Heart left ventricle (tissue), 16 donors: ENCODE measurements at regions not wholly inside any gene's neighbourhood (a gene's known extent, or its start where the extent isn't known, plus 50 kb on each side); places are given as distances from the start of the nearest gene placed in this dataset.

Experiments used
- ATAC-seq, 4 donors: fragments of 200-7000 bp; cut with Tn5 transposase; one replicate each; pipeline ENCODE4 v1.9.1; 2020 to 2022; ENCODE audit warnings: moderate library complexity in 4 of 4, mild to moderate bottlenecking in 3 of 4, moderate number of reproducible peaks in 1 of 4
- DNase-seq, 5 donors: peaks; one replicate each; pipeline ENCODE4 v3.0.0-alpha.2; 2020
- H3K27ac ChIP-seq, 12 donors: fragments of 200-600 bp; sonication (generic) in 4 of 12; one replicate each; pipeline versions ENCODE4 v1.5.0 to v1.8.0; 2016 to 2022; ENCODE audit warnings: mild to moderate bottlenecking in 2 of 12
- H3K27me3 ChIP-seq, 9 donors: fragments of 200-600 bp; sonication (generic) in 2 of 9; one replicate each; pipeline versions ENCODE4 v1.5.1 to v1.8.0; 2016 to 2022; ENCODE audit warnings: mild to moderate bottlenecking in 3 of 9
- H3K36me3 ChIP-seq, 9 donors: fragments of 200-600 bp; sonication (generic) in 2 of 9; one replicate each; pipeline versions ENCODE4 v1.5.0 to v1.8.0; 2018 to 2022; ENCODE audit warnings: mild to moderate bottlenecking in 2 of 9
- H3K4me1 ChIP-seq, 12 donors: fragments of 200-600 bp; sonication (generic) in 4 of 12; one replicate each; pipeline versions ENCODE4 v1.5.0 to v1.8.0; 2016 to 2022; ENCODE audit warnings: mild to moderate bottlenecking in 3 of 12
- H3K4me3 ChIP-seq, 12 donors: fragments of 200-600 bp; sonication (generic) in 4 of 12; one replicate each; pipeline versions ENCODE4 v1.5.0 to v1.8.0; 2017 to 2022; ENCODE audit warnings: mild to moderate bottlenecking in 9 of 12, moderate library complexity in 4 of 12
- H3K9me3 ChIP-seq, 12 donors: fragments of 200-600 bp; sonication (generic) in 4 of 12; one replicate each; pipeline versions ENCODE4 v1.5.0 to v1.8.0; 2016 to 2022; ENCODE audit warnings: mild to moderate bottlenecking in 1 of 12
- POLR2A ChIP-seq, 2 donors: fragments of 450-650 bp; IDR thresholded peaks; one replicate each; pipeline ENCODE4 v1.6.1; 2017; ENCODE audit warnings: antibody characterized with exemption in 2 of 2, mild to moderate bottlenecking in 2 of 2, moderate library complexity in 2 of 2
- WGBS, 4 donors: extraction: QIAGEN DNeasy Blood & Tissue Kit in 2 of 4; methylation state at CpG; one replicate each; pipeline versions ENCODE4 v1.1.5 to v1.1.7; 2013 to 2018; 5-methylcytosine and 5-hydroxymethylcytosine counted together
- intact Hi-C, 10 donors: fragments of 100-400 bp; cut with DNase I; formaldehyde crosslinking; loops; one replicate each; pipeline versions ENCODE4 v1.11.1 to v1.14.2; 2022
- TF ChIP-seq, protein P1 (sequence below), 12 donors: fragments of 200-600 bp; sonication (generic) in 4 of 12; IDR thresholded peaks; one replicate each; pipeline versions ENCODE4 v1.5.0 to v1.8.0; 2018 to 2022; ENCODE audit warnings: antibody characterized with exemption in 12 of 12, mild to moderate bottlenecking in 5 of 12
- donor health status: ischemic (EF 13 %, LVEDD 7.1; RV severe dilation, severe dysfunction).
- donor health status: healthy with polysubstance abuse.
- donor health status: DM: no; HTN: yes; CAD: no.
- donor health status: DM: no; HTN: no; CAD: no.
- donor health status: ischemic (EF 25% LVEDD 6.9; RV normal size, moderate dysfunction).
- donor health status: ischemic (EF 25% LVEDD 5.7; RV mildly dilated, moderate dysfunction).
- donor health status: healthy.
- donor health status: DM: yes; HTN: yes; CAD: no.
- donor health status: ischemic (EF 35%, LVEDD 5.7; RV mildly dilated, moderate dysfunction).
- donor health status: nonischemic (EF 11% LVEDD 7.7; RV severe dilation, severe dysfunction).
- donor health status: DM: yes; HTN: yes; CAD: no.
- donor health status: PGD.
- donor health status: ischemic (EF 29% LVEDD 5.4; RV normal size, mild dysfunction).
- donor health status: nonischemic (EF 23%, LVEDD 6.1; RV moderate dilation, normal function).

DNA sequence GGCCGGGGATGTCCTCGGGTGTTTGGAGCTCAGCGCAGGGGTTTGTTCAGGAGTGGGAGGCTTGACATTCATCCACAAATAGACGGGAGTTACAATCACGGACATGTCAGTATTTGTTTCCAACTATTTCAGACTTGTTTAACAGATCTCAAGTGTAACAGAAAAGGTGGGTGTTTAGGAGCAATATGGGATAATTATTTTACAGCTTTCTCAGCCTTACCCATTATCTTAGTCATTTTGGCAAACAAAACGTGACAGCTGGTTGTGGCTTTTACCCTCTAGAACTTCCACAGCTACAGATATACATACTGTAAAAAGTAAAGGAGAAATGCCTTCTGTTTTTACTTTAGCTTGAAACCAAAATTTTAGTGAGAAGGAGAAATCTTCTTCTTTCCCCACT is 178.7 kb upstream of the TMEM45B start:
- Histone ChIP-seq H3K4me3 (no peak overlapping the region), H3K27me3 (peaks cover 0 to 12% (median 0%) of the 10 kb centered on the region in 9 donors), H3K9me3 (no peaks in the 10 kb centered on the region), H3K36me3 (no peaks in the 10 kb centered on the region), H3K27ac (no peak overlapping the region), H3K4me1 (no peaks in the 10 kb centered on the region)
- ATAC-seq (no peak), DNase-seq (no peak)
- intact Hi-C loops: no loop called here
- WGBS, 4 donors: 67 to 72% (median 71%) methylated on average over 6 of the region's 6 CpGs
- TF ChIP-seq POLR2A (IDR thresholded peaks at IDR 0.05): no peak
- TF ChIP-seq, protein P1, sequence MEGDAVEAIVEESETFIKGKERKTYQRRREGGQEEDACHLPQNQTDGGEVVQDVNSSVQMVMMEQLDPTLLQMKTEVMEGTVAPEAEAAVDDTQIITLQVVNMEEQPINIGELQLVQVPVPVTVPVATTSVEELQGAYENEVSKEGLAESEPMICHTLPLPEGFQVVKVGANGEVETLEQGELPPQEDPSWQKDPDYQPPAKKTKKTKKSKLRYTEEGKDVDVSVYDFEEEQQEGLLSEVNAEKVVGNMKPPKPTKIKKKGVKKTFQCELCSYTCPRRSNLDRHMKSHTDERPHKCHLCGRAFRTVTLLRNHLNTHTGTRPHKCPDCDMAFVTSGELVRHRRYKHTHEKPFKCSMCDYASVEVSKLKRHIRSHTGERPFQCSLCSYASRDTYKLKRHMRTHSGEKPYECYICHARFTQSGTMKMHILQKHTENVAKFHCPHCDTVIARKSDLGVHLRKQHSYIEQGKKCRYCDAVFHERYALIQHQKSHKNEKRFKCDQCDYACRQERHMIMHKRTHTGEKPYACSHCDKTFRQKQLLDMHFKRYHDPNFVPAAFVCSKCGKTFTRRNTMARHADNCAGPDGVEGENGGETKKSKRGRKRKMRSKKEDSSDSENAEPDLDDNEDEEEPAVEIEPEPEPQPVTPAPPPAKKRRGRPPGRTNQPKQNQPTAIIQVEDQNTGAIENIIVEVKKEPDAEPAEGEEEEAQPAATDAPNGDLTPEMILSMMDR (IDR thresholded peaks at IDR 0.05): no peak

DNA sequence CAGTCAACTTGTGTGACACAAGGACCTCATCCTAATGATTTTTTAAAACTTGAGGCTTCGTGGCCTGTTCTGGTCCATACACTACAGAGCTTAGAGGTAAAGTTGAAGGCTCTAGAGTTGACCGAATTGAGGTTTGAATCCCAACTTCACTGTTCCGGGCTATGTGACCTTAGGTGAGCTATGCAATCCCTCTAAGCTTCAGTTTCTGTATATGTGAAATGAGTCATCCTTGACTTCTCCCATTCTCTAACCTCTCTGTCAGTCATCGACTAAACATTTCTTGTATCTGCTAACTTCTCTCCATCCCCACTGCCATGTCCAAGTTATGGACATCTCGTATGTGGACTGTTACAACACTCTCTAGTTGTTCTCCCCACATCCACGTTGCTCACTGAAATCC is 178.2 kb upstream of the TMEM45B start:
- WGBS, 4 donors: 83 to 86% (median 84%) methylated on average over 6 of the region's 6 CpGs

DNA sequence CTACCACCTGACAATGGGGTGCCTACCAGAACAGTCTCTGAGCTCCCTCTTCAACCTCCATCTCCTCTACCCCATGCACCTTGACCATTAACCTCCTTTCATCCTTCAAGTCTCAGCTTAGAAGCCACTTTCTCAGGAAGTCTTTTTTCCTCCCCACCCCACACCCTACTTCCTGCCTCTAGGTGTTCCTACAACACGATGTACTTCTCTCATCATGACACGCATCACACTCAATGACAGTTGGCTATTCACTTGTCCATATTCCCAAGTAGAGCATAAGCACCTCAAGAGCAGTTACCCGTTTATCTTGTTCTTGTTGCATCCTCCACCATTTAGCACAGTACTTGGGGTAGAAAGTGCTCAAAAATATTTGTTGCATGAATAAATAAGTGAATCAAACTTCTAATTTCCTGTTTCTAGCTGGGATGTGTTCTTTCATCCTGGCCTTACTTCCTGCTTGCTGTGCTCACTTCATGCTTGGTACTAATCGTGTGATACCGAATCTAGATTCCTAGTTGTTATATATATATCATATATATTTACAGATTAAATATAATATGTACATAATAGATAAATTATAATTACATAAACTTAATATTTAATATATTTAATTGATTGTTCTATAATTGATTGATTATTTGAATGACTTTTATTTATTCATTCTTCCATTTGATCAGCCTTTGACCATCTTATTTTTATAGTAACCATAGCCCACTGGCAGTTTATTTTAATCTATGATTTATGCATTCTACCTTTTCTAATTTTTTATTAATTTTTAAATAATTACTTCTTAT is 177.5 kb upstream of the TMEM45B start:
- Histone ChIP-seq H3K4me3 (no peak overlapping the region), H3K36me3 (no peaks in the 10 kb centered on the region), H3K4me1 (no peaks in the 10 kb centered on the region), H3K9me3 (no peaks in the 10 kb centered on the region), H3K27ac (no peak overlapping the region), H3K27me3 (peaks cover 0 to 12% (median 0%) of the 10 kb centered on the region in 9 donors)
- 60 to 80% (median 67%) methylated on average over 5 of the region's 5 CpGs for WGBS, 4 donors
- ATAC-seq (no peak), DNase-seq (no peak)
- TF ChIP-seq, protein P1 (IDR thresholded peaks at IDR 0.05): no peak
- no peak for TF ChIP-seq POLR2A (IDR thresholded peaks at IDR 0.05)
- intact Hi-C loops: no loop called here

More for the DNA sequence above, 178.2 kb upstream of the TMEM45B start:
- DNase-seq: no peak
- H3K36me3 ChIP-seq: no peaks in the 10 kb centered on the region
- intact Hi-C loops: no loop called here
- ATAC-seq: no peak
- no peaks in the 10 kb centered on the region for H3K4me1 ChIP-seq
- H3K9me3 ChIP-seq: no peaks in the 10 kb centered on the region
- no peak overlapping the region for H3K27ac ChIP-seq
- no peak overlapping the region for H3K4me3 ChIP-seq
- no peak for TF ChIP-seq POLR2A (IDR thresholded peaks at IDR 0.05)
- TF ChIP-seq, protein P1 (IDR thresholded peaks at IDR 0.05): no peak
- H3K27me3 ChIP-seq: peaks cover 0 to 12% (median 0%) of the 10 kb centered on the region in 9 donors

DNA sequence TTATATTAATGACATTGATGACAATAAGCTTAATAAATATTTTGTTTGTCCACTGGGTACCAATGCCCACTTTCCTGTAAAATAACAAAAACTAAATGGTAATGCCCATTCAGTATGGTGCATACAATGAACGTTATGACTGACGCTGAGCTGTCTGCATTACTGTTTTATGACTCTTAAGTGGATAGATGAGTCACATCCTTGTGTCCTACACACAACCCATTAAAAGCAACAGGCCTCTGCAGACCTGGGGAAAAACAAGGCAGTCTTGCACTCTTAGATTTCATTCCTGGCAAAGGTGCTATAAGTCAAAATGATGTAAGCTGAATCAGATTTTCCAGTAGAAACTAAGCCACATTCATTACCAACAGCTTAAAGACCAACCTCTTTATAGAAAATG is 176.3 kb upstream of the TMEM45B start:
- Histone ChIP-seq H3K27ac (no peak overlapping the region), H3K4me3 (no peak overlapping the region), H3K27me3 (peaks cover 0 to 14% (median 0%) of the 10 kb centered on the region in 9 donors), H3K9me3 (no peaks in the 10 kb centered on the region), H3K36me3 (no peaks in the 10 kb centered on the region), H3K4me1 (no peaks in the 10 kb centered on the region)
- intact Hi-C loops: no loop called here
- no peak for DNase-seq
- WGBS, 4 donors: 75 to 80% (median 77%) methylated on average over 2 of the region's 2 CpGs
- ATAC-seq: no peak
- TF ChIP-seq POLR2A (IDR thresholded peaks at IDR 0.05): no peak
- TF ChIP-seq, protein P1 (IDR thresholded peaks at IDR 0.05): no peak
